Effector CD4-positive, alpha-beta T cell (primary cell): ENCODE measurements at regions not wholly inside any gene's neighbourhood (a gene's known extent, or its start where the extent isn't known, plus 50 kb on each side); places are given as distances from the start of the nearest gene placed in this dataset.
"Not testable (repeated sequence)": the region's sequence is repeated elsewhere in the genome, so short reads cannot be mapped to it uniquely, and the experiment has no call there.

Experiments used
- DNase-seq: peaks from one replicate; pipeline ENCODE4 v3.0.0-alpha.2; 2020

DNA sequence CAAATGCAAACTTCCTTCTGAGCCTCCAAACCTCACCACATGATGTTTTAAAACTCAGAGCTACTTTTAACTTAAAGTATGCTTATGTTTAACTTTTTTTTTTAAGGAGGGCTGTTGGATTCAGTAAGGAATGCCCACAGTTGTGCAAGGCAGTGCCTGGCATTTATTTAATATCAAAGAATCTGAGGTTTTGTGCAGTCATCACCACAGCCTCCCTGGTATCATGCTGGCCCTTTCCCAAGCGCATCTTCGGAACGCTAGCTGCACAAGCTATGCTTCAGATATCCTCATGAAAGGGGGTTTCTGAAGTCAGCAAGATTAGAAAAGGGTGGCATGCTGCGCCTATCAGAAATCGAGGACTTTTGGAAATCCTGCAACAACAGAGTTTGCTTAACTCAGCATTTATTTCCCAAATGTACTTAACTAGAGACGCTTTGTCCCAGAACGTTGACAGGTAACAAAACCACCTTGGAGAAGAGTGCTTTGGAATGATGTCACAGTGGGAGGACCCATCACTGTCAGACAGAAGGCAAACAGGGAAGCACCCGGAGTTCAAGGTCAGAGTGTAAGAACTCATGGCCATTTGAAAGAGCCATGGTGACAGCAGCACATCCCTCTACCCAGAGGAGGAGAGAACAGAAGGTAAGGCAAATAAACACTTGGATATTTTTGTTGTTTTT is 120.2 kb upstream of the IGF1R start:
- DNase-seq = no peak

DNA sequence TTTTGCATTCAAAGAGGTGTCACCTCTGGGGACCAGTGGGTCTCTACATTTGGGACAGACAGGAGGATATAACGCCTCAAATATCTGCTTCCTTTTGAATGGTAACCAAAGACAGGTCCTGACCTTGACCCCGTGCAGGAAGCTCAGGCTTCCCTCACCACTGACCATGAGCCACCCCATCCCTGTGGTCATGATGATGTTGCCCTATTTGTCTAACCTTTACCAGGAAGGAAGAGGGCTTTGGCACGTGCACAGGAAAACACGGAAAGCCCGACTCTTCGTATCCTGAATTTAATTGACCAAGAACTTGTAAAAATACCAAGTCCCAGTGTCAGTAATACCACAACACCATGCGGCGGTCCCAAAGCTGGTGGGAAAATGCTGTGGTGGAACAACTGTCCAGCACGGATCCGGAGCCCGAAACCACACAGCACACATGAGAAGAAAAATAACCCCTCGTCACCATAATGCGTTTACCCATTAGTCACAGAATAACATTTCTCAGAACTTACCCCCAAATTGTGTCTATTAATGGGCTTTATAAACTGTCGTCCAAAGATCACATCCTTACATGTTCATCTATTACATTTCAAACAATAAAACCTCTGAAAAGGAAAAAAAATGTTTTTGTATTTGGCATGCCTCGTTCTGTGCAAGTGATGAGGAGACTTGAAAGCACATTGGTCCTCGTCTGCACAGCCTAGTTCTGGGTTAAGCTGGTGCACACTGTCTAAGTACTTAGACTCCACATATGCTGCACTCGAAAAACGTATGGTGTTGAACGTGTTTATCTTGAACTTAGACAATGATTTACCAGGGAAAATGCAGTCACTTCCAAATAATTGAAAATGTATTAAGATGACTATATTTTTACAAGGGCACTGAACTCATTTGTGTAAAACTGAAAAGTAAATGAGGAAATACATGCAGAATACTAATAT is 118.9 kb upstream of the IGF1R start:
- no peak for DNase-seq

DNA sequence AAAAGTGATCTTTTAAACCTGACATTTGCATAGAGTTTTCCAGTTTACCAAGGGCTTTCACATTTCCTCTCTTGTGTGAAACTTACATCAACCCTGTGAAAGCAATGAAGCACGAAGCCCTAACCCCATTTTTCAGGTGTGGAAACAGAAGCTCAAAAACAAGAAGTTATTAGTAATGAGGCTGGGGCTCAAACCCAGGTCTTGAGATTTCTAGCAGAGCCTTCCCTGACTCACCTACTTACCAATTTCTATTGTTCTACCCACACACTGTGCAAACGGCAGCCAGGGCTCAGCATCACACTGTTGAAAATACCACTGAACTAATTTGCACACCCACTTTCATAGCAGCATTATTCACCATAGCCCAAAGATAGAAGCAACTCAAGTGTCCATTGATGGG is 117.8 kb upstream of the IGF1R start:
- no peak for DNase-seq

DNA sequence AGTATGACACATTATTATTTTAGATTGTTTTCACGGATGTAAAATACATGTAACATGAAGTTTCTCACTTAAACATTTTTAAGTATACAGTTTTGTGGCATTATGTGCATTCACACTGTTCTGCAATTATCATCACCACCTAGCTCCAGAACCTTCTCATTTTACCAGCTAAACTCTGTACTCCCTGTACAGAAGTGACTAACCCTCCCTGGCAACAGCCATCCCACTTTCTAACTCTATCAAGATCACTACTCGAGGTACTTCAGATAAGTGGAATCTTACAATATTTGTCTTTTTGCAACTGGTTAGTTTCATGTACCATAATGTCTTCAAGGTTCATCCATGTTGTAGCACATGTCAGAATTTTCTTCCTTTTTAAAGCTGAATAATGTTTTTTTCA is 116.3 kb upstream of the IGF1R start:
- DNase-seq = no peak

DNA sequence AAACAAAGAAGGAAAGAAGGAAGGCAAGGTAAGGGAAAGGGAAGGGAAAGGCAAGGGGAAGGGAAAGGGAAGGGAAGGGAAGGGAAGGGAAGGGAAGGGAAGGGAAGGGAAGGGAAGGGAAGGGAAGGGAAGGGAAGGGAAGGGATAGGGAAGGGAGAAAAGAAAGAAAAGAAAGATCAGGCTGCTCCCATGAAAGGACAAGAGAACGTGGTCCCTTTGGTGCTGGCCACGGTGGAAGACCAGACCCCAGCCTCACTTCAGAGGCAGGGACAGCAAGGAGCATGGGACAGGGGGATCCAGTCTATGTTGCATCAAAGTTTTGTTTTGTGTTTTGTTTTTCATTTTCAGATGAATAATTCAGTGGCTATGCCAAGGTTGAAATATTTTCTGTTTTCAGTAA is 111.4 kb upstream of the IGF1R start:
- no peak for DNase-seq

DNA sequence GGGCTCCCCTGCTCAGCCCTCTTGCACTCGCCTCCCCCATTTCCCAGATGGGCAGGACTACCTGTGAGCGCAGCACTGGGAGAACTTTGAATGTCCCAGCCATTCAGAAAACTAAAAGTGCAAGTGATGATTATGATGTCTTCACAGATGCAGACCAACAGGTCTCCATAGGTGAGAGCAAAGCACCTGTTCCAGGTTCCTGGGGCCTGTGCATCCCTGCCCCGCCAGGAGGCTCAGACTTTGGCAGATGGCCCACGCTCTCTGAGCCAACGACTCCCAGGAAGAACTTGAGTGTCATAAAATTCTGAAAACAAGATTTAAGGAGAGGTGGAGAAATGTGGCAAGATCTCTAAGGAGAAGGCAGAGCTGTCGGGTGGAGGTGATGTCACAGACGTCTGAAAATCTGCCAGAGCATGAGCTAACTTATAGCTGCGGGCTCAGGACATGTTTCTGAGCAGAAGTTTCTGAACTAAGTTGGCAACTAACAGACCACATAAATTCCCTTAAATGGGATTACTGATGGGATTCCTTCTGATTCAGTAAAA is 110.8 kb upstream of the IGF1R start:
- no peak for DNase-seq

DNA sequence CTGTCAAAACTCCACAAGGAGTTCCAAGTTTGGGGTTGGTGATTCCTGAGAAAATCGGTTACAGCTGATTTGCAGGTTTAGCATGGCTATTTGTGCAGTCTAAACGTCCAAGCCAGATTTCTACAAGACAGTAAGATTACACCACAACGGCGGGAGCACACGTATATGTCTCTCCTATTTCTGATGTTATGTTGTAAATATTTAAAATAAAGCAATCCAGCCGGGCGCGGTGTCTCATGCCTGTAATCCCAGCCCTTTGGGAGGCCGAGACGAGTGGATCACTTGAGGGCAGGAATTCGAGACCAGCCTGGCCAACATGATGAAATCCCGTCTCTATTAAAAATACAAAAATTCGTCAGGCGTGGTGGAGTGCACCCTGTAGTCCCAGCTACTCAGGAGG is 106.8 kb upstream of the IGF1R start:
- no peak for DNase-seq

DNA sequence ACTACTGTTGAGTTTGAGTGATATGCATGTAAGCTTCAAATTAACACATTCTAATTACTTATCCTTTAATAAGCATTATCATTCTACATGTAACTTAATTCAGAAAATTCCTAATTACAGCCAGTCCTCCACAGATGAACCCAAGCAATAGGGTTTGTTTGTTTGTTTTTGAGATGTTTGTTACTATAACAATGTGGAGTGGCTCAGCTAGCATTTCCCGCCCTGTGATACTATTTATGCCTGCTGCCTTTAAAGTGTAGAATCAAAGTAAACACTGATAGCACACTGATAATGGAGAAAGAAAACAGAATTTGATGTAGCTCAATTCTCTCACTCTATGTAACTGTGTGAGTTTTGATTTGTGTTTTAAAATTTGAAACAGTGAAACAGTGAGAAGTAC is 105.1 kb upstream of the IGF1R start:
- no peak for DNase-seq

DNA sequence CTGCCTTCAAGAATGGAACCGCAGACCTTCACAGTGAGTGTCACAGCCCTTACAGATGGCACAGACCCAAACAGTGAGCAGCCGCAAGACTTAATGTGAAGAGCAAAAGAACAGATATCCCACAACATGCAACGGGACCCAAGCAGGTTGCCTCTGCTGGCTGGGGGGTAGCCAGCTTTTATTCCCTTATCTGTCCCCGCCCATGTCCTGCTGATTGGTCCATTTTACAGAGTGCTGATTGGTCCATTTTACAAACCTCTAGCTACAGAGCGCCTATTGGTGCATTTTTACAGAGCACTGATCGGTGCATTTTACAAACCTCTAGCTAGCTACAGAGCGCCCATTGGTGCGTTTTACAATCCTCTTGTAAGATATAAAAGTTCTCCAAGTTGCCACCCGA is 102.0 kb upstream of the IGF1R start:
- DNase-seq = no peak

DNA sequence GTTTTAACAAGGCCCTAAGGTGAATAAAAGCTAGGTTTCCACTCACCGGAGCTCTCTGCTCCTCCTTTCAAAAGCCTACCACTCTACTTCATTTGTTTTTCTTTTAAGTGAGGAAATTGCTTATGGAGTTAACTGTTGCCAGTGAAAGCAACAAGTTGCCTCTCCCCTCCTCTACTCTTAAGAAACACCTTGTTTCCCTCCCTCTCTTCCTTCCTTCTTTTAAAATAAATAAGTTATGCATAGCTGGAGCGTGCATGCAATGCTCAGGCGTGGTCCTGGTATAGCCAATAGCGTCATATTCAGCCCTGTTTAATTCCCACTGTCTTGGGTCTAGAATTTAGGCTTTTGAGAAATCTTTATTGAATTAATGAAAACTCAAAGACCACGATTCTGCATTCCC is 101.1 kb upstream of the IGF1R start:
- no peak for DNase-seq

DNA sequence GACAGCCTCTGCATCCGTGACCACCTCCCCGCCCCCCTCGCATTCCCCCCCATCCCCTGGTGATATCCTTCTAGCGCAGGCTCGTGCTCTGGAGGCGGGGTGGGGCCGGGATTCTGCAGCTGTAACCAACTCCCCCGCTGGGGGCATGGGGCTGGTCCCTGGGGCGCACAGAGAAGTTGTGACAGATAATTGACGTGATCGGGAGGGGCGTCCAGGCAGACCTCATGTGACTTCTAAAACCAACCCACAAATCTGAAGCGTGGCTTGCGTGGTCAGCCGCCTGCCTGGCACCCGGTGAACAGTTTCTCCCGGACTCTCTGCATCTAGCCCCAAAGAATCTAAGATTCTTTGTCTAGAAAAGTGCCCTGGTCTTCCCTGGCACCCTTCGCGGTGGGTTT is 100.6 kb upstream of the IGF1R start:
- no peak for DNase-seq

DNA sequence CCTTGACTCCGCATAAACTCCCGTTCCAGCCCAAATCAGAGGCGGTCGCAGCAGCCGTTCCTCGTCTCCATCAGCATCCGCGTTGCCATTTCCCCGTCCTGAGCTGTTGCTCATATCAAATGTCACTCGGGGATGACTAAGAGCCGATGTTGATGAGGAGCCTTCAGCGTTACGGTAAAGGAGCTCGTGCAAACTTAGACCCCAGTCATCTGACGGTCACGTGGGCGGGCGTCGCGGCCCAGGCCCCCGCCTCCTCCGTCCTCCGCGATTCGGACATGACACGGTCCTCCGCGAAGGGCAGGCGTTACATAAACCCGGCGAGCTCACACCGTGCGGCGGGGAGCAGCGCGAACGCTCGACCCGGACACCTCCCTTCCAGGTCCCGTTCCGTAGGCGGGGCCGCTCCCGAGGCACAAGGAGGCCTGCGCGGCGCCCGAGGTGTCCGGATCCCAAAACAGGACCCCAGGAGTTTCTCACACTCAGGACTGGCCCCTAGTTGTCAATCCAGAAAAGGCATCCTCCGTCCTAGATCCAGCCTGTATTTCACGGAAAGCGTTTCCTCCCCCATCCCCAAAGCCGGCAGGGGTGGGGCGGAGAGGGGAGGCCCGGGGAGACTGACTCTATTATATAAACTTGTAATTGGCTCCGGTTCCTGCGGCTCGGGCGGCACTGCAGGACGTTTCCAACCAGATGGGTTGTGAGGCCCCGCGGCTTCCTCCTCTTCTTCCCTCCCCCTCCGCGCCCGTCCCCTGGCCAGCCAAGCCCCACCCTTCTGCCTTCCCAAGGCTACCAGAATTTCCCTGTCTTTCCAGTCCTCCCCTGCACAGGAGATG is 100.0 kb upstream of the IGF1R start:
- DNase-seq = no peak

DNA sequence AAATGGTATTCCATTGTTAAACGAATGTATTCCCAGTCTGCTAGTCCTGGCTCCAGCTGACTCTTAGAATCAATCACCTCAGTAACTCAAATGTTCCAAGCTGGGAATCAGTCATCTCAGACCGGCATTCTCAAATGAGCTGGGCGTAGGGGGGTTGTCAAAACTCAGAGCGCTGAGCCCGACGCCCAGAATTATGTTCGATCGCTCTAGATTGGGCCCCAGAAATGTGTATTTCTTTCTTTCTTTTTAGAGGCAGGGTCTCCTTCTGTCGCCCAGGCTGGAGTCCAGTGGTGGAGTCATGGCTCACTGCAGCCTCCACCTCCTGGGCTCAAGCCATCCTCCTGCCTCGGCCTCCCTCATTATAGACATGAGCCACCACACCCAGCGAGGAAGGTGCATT is 99.3 kb upstream of the IGF1R start:
- no peak for DNase-seq

DNA sequence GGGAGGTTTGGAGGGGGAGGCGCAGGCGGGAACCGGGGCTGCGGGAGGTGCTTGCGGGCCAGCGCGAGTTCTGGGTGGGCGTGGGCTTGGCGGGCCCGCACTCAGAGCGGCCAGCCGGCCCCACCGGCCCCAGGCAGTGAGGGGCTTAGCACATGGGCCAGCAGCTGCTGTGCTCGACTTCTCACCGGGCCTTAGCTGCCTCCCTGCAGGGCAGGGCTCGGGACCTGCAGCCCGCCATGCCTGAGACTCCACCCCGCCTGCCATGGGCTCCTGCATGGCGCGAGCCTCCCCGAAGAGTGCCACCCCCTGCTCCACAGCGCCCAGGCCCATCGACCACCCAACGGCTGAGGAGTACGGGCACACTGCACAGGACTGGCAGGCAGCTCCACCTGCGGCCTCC is 98.6 kb upstream of the IGF1R start:
- DNase-seq = no peak

DNA sequence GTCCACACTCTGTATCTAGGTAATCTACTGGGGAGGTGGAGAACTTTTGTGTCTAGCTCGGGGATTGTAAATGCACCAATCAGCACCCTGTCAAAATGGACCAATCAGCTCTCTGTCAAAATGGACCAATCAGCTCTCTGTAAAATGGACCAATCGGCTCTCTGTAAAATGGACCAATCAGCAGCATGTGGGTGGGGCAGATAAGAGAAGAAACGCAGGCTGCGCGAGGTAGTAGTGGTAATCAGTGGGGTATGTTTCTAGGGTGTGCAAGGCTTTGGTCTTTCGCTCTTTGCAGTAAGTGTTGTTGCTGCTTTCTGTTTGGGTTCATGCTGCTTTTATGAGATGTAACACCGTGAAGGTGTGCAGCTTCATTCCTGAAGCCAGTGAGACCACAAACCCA is 98.0 kb upstream of the IGF1R start:
- DNase-seq = not testable (repeated sequence)

DNA sequence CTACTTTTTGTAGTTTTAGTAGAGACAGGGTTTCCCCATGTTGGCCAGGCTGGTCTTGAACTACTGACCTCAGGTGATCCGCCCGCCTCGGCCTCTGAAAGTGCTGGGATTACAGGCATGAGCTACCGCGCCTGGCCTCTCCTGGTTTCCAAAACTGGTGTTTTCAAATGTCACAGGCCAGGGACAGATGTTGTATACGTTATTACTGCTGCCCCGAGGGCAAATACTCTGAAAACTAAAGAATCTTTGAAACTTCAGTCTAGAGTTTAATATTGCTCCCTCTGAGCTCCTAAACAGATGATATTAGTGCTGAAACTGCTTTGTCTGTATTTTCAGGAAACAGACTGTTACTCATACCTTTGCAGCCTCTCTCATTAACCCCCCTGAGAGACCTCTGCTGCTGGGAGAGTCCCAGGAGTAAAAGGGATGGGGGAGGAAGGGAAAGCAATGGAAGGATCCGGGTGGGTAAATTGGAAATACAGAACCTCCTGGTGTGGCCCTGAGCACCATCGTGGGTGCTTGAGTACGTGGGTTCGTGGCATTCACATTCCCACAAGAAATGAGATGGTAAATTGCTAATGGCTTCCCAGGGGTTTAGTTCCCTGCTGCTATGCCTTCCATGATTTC is 96.3 kb upstream of the IGF1R start:
- no peak for DNase-seq

DNA sequence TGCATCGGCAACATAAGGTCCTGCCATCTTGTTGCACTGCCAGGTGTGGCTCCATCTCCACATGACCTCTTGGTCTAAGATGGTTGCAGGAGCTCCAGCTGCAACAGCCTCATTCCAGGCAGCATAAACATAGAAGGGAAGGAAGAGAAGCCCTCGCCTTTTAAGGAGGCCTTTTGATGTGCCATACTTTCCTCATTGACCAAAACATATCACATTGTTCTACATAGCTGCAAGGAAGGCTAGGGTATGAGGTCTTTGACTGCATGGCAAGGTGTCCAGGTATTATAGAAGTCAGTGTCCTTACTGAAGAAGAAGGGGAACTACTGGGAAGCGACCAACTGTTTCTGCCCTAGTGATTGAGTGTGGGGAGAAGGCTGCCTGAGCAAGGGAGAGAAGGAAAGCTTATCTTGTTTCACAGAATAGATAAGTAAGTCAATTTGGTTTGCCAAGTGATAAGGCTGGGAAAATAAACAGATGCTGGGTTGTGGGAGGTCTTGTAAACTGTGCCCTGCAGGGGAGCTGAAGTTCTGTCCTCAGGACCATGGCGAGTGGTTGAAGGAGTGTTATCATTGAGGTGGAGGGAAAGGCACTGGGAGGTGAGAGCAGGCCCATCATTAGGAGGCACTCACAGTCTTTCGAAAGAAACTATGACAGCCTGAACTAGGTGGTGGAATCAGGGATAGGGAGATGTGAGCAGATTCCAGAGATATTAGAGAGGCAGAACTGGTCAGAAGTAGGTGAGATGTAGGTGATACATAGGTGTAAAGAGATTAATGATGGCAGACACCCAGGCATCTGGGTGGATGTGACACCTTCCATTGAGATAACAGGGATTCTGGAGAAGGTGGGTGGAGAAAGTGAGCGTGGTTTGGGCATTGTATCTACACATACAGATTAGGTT is 93.8 kb upstream of the IGF1R start:
- DNase-seq = no peak

DNA sequence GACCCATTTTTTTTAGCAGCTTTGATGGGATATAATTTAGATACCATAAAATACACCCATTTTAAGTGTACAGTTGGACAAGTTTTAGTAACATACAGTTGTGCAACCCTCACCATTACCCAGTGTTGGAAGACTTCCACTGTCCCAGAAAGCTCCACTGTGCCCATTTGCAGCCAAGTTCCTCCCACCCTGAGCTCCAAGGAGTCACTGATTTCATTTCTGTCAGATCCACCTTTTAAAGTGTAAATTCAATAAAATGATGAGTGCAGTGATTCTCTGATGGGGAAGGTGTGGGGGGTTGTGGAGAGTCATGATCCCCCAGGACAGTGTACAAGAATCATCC is 93.2 kb upstream of the IGF1R start:
- DNase-seq = no peak

DNA sequence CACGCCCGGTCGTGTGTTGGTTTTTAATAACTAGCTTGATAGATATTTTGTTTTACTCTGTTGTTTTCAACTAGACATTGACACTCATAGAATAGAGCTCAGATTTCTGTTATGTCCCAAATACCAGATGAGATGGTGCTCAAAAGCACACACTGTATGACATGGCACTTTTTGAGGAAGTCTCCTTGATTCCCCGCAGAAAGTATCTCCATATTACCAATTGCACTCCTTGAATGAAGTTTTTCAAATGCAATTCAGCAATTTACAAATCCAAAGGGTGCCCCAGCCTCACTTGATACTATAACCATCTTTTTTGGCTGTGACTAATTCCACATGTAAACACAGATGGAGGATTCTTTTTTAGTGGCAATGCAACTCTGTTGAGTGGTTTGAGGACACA is 92.0 kb upstream of the IGF1R start:
- DNase-seq = no peak

DNA sequence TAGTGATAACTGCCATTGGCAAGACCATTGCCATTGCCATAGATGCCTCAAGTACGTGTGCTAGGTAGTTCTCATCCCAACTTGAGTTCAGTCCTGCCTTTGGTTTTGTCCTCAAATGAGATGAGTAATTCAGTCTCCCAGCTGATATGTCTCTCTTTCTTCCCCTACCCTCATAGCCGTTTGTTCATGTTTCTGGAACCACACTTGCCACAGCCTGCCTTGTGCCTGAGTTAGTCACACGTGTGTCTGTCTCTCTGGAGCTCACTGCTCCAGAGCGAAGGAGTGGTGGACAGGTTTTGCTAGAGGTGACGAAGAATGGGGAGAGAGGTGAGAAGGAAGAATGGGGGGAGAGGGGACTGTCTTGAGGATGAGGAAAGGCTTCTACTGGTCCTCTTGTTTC is 88.0 kb upstream of the IGF1R start:
- DNase-seq = no peak

DNA sequence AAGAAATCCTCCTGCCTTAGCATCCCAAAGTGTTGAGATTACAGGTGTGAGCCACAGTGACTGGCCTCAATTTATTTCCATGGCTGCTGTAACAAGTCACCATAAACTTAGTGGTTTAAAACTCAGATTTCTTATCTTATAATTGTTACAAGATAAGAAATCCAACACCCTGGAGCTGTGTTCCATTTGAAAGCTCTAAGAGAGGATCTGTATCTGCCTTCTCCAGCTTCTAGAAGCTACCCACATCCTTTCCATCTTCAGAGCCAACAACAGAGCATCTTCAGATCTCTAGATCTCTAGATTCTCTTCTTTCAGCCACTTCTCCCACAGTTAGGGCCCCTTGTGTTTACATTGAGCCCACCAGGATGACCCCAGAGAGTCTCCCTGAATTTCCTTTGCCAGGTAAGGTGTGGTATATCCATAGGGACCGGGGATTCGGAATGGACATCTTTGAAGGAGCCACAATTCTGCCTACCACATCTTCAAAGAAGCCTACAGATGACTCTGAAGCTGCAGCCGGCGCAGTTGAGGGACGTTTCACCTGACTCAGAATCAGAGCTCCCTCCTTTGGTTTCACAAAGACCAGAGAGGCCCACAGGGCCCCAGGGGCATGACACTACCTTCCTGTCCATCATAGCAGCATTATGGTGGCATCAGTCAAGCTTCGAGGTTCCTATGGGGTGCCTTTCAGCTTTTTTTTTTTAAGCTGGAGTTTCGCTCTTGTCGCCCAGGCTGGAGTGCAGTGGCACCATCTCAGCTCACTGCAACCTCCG is 87.0 kb upstream of the IGF1R start:
- DNase-seq = no peak
